ENCODE measurements at regions not wholly inside any gene's neighbourhood (a gene's known extent, or its start where the extent isn't known, plus 50 kb on each side); places are given as distances from the start of the nearest gene placed in this dataset.

DNA sequence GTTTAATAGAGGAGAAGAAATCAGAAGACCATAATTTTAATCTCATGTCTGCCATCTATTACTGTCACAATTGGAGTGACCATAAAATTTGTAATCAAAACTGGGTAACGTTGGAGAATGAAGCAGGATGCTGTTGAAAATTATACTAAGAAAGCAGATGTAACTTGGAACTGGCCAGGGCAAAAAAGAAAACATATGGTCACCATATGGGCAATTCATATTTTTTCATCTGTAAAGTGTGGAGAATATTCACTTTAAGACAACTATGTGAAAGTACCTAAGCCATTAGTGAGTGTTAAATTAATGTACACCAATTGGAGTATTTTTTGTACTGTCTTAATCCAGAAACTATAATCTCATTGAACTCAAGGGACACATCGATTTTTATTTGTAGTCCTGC lies 1008.0 kb downstream of the GLUD2 start:
- H3K9ac ChIP-seq (ENCODE audit: low read depth in 1 of 2, low read length in 2 of 2): no peak overlapping the region
- WGBS: 63% methylated on average over 2 of the region's 2 CpGs
- H3K27me3 ChIP-seq (ENCODE audit: control insufficient read depth in 4 of 4, insufficient read depth in 4 of 4, low read length in 3 of 4): no peaks in the 10 kb centered on the region
- no peak overlapping the region for H3K4me3 ChIP-seq (ENCODE audit: low read depth in 1 of 3, low read length in 3 of 3)
- no peak for DNase-seq (ENCODE audit: low spot score)
- TF ChIP-seq GABPA (IDR thresholded peaks at IDR 0.05 in 1 of 2, conservative IDR thresholded peaks at IDR 0.05 in 1 of 2) (no peak), NR2F2 (IDR thresholded peaks at IDR 0.05) (no peak), EGR1 (IDR thresholded peaks at IDR 0.05; ENCODE audit: low read depth in 2 of 2) (no peak), RXRA (IDR thresholded peaks at IDR 0.05) (no peak), HNF4A (conservative IDR thresholded peaks at IDR 0.05) (no peak), YY1 (IDR thresholded peaks at IDR 0.05) (no peak)
- TF ChIP-seq, protein P1, sequence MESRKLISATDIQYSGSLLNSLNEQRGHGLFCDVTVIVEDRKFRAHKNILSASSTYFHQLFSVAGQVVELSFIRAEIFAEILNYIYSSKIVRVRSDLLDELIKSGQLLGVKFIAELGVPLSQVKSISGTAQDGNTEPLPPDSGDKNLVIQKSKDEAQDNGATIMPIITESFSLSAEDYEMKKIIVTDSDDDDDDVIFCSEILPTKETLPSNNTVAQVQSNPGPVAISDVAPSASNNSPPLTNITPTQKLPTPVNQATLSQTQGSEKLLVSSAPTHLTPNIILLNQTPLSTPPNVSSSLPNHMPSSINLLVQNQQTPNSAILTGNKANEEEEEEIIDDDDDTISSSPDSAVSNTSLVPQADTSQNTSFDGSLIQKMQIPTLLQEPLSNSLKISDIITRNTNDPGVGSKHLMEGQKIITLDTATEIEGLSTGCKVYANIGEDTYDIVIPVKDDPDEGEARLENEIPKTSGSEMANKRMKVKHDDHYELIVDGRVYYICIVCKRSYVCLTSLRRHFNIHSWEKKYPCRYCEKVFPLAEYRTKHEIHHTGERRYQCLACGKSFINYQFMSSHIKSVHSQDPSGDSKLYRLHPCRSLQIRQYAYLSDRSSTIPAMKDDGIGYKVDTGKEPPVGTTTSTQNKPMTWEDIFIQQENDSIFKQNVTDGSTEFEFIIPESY (IDR thresholded peaks at IDR 0.05): no peak
- no peak overlapping the region for H3K27ac ChIP-seq (ENCODE audit: low read depth in 1 of 2, low read length in 2 of 2)
- no peaks in the 10 kb centered on the region for H3K36me3 ChIP-seq (ENCODE audit: control insufficient read depth in 4 of 4, insufficient read depth in 3 of 4, low read depth in 1 of 4, low read length in 3 of 4)
- H3K4me1 ChIP-seq (ENCODE audit: control insufficient read depth in 4 of 4, insufficient read depth in 4 of 4, low read length in 3 of 4): no peaks in the 10 kb centered on the region
- H3K9me3 ChIP-seq (ENCODE audit: control insufficient read depth in 4 of 4, low read length in 3 of 4): no peaks in the 10 kb centered on the region

DNA sequence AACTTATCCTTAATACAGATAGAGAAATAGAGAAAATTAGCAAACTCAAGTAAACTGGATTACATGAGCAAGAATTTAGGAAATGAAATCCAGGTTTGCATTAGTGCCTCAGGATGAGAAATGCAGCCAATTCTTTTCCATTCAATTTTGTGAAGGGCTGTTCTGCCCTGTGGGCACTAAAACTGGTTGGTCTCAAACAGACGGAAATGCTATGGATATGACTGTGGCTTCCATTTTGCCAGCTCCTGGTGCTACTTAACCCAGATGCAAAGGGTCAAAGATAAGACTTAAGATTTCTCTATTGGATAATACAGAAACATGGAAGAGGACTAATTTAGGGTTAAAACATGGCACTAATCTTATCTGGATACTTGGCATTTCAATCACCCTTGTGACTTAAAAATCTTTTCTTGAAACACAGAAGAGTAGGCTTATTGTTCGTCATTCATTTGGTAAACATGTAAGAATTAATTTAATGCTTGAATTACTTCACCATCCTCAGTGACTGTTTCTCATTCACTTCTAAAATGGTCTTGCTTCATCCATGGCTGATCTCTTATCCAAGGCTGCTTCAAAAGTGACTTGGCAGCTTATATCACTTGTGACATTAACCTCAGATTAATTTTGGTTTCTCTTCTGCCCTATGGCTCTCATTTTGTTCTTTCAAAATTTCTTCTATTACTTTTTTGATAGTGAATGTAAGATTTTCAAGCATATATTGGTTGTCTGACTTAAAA lies 1008.7 kb downstream of the GLUD2 start:
- 70% methylated on average over 2 of the region's 2 CpGs for WGBS
- H3K36me3 ChIP-seq (ENCODE audit: control insufficient read depth in 4 of 4, insufficient read depth in 3 of 4, low read depth in 1 of 4, low read length in 3 of 4): no peaks in the 10 kb centered on the region
- no peak for DNase-seq (ENCODE audit: low spot score)
- no peaks in the 10 kb centered on the region for H3K4me1 ChIP-seq (ENCODE audit: control insufficient read depth in 4 of 4, insufficient read depth in 4 of 4, low read length in 3 of 4)
- no peak overlapping the region for H3K9ac ChIP-seq (ENCODE audit: low read depth in 1 of 2, low read length in 2 of 2)
- TF ChIP-seq, protein P2, sequence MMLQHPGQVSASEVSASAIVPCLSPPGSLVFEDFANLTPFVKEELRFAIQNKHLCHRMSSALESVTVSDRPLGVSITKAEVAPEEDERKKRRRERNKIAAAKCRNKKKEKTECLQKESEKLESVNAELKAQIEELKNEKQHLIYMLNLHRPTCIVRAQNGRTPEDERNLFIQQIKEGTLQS (IDR thresholded peaks at IDR 0.05): no peak
- TF ChIP-seq, protein P3, sequence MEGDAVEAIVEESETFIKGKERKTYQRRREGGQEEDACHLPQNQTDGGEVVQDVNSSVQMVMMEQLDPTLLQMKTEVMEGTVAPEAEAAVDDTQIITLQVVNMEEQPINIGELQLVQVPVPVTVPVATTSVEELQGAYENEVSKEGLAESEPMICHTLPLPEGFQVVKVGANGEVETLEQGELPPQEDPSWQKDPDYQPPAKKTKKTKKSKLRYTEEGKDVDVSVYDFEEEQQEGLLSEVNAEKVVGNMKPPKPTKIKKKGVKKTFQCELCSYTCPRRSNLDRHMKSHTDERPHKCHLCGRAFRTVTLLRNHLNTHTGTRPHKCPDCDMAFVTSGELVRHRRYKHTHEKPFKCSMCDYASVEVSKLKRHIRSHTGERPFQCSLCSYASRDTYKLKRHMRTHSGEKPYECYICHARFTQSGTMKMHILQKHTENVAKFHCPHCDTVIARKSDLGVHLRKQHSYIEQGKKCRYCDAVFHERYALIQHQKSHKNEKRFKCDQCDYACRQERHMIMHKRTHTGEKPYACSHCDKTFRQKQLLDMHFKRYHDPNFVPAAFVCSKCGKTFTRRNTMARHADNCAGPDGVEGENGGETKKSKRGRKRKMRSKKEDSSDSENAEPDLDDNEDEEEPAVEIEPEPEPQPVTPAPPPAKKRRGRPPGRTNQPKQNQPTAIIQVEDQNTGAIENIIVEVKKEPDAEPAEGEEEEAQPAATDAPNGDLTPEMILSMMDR (IDR thresholded peaks at IDR 0.05; ENCODE audit: low read depth, low read length, missing input control): no peak
- TF ChIP-seq, protein P4, sequence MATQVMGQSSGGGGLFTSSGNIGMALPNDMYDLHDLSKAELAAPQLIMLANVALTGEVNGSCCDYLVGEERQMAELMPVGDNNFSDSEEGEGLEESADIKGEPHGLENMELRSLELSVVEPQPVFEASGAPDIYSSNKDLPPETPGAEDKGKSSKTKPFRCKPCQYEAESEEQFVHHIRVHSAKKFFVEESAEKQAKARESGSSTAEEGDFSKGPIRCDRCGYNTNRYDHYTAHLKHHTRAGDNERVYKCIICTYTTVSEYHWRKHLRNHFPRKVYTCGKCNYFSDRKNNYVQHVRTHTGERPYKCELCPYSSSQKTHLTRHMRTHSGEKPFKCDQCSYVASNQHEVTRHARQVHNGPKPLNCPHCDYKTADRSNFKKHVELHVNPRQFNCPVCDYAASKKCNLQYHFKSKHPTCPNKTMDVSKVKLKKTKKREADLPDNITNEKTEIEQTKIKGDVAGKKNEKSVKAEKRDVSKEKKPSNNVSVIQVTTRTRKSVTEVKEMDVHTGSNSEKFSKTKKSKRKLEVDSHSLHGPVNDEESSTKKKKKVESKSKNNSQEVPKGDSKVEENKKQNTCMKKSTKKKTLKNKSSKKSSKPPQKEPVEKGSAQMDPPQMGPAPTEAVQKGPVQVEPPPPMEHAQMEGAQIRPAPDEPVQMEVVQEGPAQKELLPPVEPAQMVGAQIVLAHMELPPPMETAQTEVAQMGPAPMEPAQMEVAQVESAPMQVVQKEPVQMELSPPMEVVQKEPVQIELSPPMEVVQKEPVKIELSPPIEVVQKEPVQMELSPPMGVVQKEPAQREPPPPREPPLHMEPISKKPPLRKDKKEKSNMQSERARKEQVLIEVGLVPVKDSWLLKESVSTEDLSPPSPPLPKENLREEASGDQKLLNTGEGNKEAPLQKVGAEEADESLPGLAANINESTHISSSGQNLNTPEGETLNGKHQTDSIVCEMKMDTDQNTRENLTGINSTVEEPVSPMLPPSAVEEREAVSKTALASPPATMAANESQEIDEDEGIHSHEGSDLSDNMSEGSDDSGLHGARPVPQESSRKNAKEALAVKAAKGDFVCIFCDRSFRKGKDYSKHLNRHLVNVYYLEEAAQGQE (IDR thresholded peaks at IDR 0.05): no peak
- TF ChIP-seq HNF4A (conservative IDR thresholded peaks at IDR 0.05): no peak
- TF ChIP-seq SP1 (IDR thresholded peaks at IDR 0.05): no peak
- no peak for TF ChIP-seq RXRA (IDR thresholded peaks at IDR 0.05)
- no peak for TF ChIP-seq HNF4G (IDR thresholded peaks at IDR 0.05)
- no peak for TF ChIP-seq TAF1 (conservative IDR thresholded peaks at IDR 0.05)
- no peak for TF ChIP-seq EGR1 (IDR thresholded peaks at IDR 0.05; ENCODE audit: low read depth in 2 of 2)
- no peak for TF ChIP-seq JUND (IDR thresholded peaks at IDR 0.05)
- no peak for TF ChIP-seq YY1 (IDR thresholded peaks at IDR 0.05)
- no peak for TF ChIP-seq FOXA1 (IDR thresholded peaks at IDR 0.05)
- TF ChIP-seq, protein P1 (IDR thresholded peaks at IDR 0.05): no peak
- no peak for TF ChIP-seq RAD21 (IDR thresholded peaks at IDR 0.05)
- no peak for TF ChIP-seq FOXA2 (IDR thresholded peaks at IDR 0.05)
- TF ChIP-seq, protein P5, sequence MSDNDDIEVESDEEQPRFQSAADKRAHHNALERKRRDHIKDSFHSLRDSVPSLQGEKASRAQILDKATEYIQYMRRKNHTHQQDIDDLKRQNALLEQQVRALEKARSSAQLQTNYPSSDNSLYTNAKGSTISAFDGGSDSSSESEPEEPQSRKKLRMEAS (IDR thresholded peaks at IDR 0.05): no peak
- no peak for TF ChIP-seq GABPA (IDR thresholded peaks at IDR 0.05 in 1 of 2, conservative IDR thresholded peaks at IDR 0.05 in 1 of 2)
- TF ChIP-seq NR2F2 (IDR thresholded peaks at IDR 0.05): no peak
- H3K9me3 ChIP-seq (ENCODE audit: control insufficient read depth in 4 of 4, low read length in 3 of 4): no peaks in the 10 kb centered on the region
- no peak overlapping the region for H3K4me3 ChIP-seq (ENCODE audit: low read depth in 1 of 3, low read length in 3 of 3)
- H3K27me3 ChIP-seq (ENCODE audit: control insufficient read depth in 4 of 4, insufficient read depth in 4 of 4, low read length in 3 of 4): no peaks in the 10 kb centered on the region
- H3K27ac ChIP-seq (ENCODE audit: low read depth in 1 of 2, low read length in 2 of 2): no peak overlapping the region
